ENCODE measurements at regions not wholly inside any gene's neighbourhood (a gene's known extent, or its start where the extent isn't known, plus 50 kb on each side); places are given as distances from the start of the nearest gene placed in this dataset.
"Not testable (repeated sequence)": the region's sequence is repeated elsewhere in the genome, so short reads cannot be mapped to it uniquely, and the experiment has no call there.

DNA sequence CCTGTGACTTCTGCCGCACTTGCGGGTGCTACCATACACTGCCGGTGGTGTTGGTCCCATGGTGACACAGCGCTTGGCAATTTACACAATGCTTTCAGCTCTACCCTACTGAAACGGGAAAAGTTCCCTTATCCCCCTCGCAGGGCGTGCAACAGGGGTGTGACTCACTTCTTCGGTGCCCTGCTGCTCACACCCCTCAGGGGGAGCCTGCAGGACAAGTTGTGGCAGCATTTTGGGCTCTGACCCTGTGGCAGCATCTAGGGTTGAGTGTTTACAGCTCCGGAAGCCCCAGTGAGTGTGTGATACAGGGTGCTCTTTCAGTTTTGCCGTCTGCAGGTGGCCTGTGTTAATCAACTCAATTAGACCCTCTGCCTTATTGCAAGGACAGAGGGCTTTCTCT, 324.7 kb upstream of the RGMA start:
- no peak for DNase-seq

DNA sequence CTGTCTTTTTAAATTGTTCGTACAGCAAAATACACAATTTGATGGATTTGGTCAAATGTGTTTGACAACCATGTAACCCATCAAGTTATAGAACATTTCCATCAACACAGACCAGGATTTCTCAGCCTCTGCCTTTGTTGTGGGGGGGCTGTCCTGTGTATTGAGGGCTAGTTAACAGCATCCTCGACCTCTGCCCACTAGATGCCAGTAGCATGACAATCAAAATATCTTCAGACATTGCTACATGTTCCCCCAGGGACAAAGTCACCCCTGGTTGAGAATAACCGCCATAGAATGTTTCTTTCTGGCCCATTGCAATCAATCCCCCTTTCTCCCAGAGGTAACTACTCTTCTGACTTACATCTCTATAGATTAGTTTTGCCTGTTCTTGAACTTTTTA, 310.1 kb upstream of the RGMA start:
- no peak for DNase-seq

DNA sequence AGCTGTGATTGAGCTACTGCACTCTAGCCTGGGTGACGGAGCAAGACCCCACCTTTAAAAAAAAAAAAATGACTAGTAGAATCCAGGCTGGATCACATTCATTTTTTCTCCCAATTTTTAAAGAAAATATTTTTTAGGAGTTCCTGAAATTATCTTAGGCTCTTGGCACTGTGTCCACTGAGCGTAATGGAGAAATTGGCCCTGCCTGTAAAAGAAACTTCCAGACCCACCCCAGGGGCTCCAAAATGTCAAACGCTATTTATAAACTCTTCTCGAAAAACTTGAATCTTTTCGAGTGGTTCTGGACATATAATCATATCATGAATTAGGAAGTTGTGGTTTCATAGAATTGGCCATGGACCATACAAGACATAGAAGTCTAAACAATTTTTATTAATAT, 300.2 kb upstream of the RGMA start:
- no peak for DNase-seq

DNA sequence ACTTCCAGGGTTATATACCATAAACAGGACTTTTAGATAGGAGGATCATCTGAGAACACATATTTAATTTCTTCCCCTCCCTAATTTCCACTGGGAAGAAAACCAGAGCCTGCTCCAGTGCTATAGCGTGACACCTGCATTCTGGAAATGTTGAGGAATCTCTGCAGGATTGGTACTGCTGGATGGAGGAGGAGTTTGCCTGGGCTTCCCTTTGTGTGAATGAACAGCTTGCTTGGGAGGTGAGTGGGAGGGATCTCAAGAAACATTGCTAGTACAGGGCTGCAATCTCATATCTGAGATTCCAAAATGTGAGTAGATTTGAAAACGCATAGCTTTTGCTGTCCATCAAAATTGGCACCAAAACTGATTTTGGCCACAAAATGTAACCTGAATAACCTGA, 295.9 kb upstream of the RGMA start:
- no peak for DNase-seq

DNA sequence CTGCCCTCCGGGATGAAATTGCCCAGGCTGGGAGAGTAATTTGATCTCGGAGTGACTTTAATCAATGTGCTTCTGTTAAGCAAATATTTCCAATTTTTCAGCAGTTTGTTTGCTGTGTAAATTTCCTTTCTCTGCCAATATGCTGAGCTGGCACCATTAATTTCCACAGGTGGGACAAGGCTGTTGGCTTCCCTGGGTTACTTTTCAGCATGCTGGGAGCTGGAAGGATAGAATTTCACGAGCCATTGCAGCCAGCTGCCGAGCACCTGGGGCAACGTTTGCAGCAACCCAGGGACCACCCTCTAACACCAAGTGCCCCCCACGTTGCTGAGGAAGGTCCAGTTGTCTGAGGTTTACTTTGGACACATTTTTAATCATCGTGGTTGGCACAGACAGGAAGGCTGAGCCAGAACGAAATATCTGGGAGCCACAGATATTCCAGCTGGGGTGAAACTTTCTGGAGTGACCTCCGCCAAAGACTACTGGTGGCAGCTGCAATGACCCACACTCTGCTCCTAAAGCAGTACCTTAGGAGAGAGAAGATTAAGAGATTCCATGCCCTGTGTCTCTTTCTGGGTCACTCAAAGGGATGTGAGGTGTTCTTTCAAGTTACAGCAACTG, 293.3 kb upstream of the RGMA start:
- no peak for DNase-seq

DNA sequence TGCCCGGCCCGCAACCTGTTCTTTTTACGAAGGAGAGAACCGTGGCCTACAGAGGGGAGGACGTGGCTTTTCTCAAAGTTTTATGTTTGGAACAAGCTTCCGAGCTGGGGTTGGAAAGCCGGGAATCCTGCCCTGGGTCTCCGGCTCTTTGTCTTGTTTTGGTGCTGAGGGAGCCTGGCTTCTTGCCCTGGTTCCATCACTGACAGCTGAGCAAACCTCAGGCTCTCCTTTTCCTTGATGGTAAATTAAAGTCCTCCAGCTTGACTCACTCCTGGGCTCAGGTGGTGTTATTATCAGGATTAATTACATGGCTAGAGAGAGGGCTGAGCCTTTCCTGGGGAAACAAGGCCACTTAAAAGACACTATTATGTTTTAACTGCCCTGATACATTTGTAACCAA, 289.5 kb upstream of the RGMA start:
- no peak for DNase-seq

DNA sequence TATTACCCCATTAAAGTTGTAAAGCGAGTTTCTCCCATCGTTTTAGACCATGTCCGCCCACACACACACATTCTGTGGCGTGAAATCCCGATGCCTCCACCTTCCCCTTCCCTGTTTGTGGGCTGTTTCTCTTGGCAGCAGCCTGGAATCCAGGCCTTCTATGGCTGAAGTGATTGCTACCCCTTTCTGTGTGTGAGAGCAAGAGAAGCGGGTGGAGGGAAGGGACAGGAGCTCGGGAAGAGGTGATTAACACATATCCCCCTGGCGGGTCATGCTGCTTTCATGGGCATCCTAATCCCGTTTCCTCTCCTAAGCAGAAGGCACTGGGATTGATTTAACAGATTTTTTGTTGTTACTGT, 283.8 kb upstream of the RGMA start:
- DNase-seq: no peak

DNA sequence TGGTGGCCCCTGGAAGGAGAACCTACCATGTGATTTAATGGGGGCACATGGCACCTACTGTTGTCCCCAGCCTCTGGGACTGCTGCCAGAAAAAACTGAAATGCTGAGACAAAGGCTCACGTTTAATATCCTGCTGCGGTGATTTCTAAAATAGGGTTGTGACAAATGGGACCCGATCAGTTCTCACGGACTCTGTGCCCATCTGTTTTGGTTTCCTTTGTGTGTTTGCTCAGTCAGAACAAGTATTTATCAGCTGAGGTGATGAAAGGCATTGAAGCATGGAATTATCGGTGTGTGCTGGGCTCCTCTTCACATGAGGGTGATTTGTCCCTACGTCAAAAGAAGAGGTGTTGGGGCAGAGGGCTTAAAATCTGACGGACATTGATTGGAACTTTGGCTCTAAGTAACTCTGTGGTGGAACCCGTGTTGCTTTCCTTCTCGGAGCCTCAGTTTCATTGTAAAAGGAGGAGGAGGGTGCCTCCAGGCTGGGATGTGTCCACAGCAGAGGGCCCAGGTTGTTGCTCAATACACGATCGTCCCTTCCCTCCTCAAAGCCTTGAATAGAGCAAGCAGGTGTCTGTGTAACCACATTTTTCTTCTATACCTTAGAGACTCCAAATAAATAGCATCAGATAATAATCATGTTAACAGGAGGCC, 283.3 kb upstream of the RGMA start:
- no peak for DNase-seq

DNA sequence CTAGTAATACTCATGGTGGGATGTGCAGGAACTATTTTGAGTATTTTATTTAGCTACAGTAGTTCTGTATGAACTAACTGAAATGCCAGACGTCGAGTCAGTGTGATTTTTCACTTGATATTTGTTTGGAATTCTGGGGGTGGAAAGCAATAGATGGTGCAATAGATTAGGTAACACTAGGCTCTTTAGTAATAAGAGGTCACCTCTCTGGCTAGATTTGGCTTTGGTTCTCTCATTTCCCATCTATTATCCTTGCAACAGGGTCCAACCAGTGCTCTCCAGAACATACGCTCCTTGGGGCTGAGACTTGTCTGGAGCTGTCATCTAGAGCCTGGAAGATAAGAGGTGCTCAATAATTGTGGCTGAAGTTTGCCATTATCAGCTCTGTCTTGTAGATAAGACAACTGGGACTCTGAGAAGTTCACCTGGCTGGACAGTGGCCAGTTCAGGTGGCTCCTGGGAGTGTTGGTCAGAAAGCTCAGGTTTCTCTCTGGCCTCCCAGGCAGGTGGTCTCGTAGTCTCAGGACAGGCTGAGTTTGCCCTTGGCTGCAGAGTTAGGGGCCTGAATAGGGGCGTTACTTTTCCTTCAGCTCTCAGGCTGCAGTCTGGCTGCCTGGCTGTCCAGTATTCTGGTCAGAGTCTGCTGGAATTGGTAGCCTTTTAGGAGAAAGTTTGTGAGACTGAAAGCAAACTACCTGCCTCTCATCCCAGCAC, 277.5 kb upstream of the RGMA start:
- DNase-seq: no peak

DNA sequence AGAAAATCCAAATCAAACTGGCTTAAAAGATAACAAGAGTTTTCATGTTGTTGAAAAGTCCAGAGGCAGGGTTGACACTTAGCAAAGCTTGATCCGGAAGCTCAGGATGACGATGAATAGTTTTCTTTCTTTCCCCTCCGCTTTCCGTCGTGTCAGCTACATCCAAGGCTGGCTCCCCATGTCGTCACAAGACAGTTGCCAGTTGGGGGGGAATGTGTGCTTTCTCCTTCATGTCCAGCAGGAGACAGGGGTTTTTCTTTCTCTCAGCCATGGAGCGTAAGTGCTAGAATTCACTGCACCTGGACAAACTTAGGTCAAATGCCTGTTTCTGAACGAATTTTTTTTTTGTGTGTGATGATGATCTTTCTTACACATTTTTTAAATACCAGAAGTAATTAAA, 273.8 kb upstream of the RGMA start:
- no peak for DNase-seq

DNA sequence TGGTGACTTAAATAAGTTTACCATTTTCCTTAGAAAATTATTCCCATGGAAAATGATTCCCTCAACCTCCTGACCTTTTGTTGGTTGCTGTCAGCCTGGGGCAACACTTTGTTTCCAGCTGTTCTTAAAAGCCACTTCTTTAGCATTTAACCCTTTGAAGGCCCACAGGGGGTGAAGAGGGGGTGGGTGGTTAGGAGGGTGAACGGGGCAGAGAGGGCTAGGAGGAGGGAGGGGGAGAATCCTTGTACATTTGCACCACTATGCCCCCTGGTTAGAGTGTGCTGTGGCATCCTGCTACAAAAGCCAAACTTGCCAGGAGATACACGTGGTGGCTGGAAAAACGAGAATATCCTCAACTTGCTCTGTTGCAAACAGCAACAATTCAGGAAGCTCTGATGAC, 273.2 kb upstream of the RGMA start:
- DNase-seq: no peak

DNA sequence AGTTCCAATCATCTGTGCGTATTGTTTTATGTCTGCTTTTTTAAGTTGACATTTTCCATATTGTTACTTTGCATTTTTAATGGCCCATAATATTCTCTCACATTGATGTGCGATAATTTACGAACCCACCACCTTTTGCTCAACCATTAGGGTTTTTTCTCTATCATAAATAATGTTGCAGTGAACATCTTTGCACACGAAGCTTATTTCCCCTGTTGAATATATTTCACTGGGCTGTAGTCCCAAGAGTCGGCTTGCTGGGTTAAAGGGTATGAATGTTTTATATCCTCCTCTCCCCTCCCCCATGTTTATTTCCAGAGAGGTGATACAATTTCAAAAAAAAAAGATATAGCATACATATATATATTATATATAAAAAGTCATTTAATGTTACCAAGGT, 272.7 kb upstream of the RGMA start:
- no peak for DNase-seq

DNA sequence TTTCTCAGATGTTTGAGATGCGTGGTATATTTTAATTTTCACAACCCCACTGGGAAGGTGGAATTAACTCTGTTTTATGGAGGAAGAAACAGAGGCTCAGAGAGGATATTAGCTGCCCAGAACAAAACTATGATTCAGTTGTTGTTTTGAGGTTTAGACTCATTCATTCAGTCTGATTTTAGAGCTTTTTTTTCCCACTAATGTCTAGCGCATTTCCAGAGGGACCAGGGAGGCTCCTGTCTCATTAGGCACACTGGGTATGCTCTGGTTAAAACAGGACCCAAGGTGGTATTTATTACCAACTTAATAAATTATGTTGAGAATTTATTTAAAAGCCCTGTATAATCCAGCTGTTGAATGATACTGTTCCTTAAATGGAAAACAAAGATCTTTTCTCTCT, 272.0 kb upstream of the RGMA start:
- no peak for DNase-seq

DNA sequence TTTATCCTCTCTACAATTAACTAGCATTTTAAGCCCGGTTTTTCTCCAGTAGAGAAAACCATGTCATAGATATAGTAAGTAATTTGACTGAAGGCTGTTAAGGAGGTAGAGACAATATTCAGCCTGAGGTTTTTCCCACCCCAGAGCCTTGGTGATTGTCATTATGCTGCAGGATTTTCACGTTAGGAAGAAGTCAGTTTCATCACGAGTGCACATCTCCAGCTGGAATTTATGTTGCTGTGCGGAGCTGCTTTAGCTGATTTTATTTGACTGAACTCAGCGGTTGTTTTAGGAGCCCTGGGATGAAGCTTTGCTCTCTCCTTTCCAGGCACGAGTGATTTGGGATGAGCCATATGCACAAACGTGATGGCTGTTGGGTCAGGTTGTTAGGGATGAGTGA, 271.3 kb upstream of the RGMA start:
- no peak for DNase-seq

DNA sequence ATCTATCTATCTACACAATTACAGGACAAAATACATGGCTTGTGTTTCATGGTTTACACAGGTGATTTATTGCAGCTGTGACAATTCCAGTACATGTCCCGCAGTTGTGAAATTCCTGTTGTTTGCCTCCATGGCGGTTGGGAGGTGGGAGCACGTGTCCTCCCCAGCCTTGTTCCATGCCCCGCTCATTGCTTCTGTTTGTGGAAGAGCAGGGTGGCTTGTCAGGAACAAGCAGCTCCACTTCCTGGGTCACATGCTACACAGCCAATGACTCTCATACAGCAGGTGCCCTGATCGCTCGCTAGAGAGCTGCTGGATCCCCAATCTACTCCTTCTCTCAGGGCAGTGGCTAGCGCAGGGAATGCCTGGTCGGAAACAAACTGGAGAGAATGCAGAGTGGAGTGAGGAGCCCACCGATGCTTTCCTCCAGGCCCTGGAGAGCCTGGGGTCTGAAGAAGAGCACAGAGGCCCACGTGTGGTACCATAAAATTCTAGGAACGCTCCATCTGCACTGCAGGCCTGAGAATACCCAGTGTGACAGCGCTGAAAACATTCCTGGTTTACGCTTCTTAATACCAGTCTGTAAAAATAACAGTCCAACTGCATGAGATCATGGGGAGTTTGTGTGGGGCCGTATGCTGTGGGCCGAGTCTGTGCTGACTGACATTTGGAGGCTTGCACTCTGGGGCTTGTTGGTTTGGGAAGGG, 270.6 kb upstream of the RGMA start:
- DNase-seq: no peak

DNA sequence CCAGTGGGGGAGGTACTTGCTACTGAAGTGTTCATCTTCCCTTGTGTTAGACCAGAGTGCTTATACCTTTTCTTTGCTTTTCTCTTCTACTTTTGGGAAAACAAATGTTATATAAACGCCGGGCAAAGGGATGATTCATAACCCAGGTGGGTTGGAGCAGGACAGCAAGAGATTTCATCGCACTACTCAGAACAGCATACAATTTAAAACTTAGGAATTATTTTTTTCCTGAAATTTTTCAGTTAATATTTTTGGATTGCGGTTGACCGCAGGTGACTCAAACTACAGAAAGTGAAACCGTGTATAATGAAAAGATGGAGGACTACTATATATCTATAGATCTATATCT, 270.0 kb upstream of the RGMA start:
- no peak for DNase-seq

DNA sequence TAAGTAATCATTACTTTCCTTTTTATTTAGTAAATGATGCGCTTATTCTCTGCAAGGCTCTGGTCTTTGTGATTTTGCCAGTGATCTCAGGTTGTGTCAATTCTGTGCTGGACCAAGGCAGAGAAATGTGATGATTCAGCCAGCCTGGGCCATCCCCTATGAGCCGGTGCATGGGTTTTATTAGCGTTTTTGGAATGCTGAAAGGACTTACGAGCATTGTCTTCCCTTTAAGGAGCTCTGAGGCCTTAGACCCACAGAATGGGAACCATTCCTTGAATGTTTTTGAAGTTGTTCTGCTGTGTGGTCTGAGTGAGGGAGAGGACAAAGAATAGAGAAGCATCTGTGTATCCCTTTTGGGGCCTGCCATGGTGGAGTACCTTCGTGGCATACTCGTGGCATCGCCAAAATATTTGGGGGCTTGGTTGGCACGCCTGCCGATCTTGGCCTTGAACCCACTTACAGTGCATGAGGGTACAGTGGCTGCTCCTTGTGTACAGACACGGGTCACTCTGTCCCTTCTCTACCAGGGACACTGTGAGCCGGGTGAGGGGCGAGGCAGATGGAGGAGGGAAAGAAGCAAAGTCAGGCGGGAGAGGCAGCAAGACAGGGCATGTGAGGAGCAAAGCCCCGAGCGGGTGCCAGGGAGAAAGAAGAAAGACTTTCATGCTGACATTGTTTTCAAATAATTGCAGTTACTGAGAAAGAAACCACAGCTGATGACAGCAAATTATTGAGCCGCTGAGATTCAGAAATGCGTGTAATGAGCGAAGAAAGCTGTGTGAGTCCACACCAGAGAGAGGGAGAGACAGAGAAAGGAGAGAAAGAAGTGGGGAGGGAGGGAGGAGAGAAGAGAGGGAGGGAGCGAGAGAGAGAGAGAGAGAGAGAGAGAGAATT, 269.4 kb upstream of the RGMA start:
- DNase-seq: no peak

DNA sequence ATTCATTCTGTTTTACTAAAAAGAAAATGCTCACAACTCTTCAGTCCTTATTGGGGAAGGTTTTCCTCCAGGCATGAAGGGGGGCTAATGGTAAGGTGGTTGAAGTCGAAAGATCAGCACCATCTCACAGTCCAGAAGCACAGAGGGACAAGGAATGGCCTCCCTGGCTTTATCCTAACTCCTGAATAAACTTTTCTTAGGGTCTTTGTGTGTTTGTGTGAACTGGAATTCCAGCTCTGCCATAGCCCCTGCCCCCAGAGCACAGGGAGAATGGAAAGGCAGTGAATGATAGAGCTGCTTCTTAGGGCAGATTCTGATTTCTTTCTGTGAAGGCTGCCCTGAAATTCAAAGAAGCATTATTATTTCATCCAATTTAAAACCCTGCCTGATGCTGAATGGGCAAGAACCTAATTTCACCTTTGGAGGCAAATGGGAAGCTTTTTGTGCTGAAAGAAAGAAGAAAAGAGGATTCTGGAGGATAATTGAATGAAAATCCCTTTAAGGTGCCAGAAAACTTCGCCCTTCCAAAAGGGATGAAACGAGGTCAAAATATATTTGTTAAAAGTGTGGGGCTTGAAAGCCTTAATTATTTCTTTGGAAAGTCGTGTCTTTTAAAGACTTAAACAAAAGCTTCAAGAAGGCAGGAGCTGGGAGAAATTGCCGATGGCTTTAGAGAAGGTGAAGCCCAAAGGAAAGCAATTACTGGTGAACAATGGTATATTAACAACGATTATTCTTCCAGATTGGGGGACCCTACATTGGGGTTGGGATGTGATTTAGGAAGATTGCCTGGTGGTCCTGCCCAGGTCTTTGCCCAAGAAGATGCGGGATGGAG, 259.9 kb upstream of the RGMA start:
- no peak for DNase-seq

DNA sequence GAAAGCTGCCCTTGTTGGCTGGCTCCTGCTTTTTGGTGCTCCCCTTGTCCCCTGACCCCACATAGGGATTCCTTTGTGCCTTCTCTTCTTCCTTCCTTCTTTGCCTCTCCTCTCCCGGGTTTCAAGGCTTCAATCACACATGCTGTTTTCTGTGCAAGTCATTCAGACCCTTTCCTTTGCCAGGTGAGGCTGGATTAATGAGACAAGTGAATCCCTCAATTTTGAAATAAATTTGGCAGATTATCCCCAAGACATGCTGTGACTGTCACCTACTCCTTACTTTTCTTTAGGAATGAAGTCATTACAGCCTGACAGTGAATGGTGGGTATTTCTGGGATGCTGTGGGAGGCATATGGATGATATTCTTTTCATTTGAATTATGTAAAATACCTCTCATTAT, 259.0 kb upstream of the RGMA start:
- no peak for DNase-seq

DNA sequence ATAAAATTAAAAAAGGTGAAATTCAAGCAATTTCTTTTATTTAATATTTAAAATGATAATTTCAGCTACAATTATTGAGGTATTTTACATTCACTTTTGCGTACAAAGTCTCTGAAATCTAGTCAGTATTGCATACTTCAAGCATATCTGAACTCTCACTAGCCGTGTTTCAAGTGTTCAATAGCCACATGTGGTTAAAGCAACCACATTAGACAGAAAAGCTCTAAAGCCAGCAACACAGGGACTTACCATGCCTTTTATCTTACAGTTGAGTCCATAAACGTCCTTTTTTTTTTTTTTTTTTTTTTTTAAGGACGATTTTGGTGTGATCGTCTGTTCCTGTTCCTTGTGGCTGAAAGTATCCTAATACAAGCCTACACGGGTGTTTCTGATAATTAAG, 257.0 kb upstream of the RGMA start:
- no peak for DNase-seq

DNA sequence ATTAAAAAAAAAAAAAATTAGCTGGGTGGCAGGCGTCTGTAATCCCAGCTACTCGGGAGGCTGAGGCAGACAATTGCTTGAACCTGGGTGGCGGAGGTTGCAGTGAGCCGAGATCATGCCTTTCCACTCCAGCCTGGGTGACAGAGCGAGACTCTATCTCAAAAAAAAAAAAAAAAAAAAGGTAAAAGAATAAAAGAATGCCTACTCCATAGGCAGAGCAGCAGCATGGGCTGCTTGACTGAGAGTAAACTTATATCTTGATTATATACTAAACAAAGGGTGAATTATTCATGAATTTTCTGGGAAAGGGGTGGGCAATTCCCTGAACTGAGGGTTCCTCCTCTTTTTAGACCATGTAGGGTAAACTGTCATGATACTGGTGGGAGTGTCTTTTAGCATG, 254.4 kb upstream of the RGMA start:
- DNase-seq: not testable (repeated sequence)

DNA sequence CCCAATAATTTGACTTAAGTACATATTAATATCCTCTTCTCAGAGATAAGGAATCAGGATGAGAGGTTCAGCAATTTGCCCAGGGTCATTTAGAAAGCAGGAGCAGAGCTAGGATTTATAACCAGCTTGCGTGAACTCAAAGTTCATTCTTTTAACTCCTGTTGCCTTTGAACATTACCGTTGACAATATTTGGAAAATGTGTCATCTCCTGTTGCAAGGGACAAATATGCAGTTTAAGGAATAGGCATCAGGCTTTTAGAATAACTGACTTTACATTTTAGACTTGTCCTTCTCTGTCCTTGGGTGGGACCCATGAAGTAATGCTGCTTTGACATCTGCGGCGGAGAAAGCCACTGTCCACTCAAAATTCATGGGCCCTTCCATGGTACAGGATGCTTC, 252.2 kb upstream of the RGMA start:
- DNase-seq: no peak

Measured in 8988T (cell line).